ENCODE measurements at regions not wholly inside any gene's neighbourhood (a gene's known extent, or its start where the extent isn't known, plus 50 kb on each side); places are given as distances from the start of the nearest gene placed in this dataset.

DNA sequence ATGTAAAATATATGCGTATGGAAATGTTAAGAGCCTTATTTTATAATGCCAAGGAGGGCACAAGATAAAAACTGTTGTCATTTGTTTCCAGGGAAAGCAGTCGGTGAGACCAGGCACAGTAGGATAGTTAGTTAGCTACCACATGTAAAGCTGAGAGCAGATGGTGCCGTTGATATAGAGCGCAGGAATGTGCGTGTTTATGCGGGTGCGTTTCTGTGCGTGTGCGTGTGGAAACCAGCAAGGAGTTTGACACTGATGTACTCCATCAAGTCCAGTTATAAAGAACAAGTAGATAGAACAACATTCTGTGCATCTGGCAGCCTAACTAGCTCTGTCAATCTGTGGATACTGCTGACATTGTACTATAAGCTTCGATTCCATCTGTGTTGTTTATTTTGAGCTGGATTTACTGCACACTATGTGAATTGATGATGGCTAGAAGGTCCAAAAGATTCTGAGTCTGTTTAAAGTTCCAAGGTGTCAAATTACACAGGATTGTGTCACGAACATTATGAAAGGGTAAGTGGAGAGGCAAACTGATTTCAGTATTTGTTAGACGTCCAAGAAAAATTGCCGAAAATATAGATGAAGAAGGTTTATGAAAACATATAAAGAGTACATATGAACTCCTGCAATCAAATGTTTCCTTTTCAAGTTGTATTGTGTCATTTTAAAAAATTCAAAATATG is 494.9 kb upstream of the MEF2C start:
- BruUV-seq (replicated peaks): no TSS peak
- Histone ChIP-seq H3K27ac (ENCODE audit: low read length) (no peak overlapping the region), H3K4me1 (ENCODE audit: control insufficient read depth, insufficient read depth, low read length) (no peaks in the 10 kb centered on the region), H3K36me3 (ENCODE audit: control insufficient read depth, insufficient read depth, low read length) (no peaks in the 10 kb centered on the region), H3K27me3 (ENCODE audit: control insufficient read depth, insufficient read depth, low read length) (no peaks in the 10 kb centered on the region), H3K4me3 (ENCODE audit: low read depth in 2 of 2, low read length in 2 of 2) (no peak overlapping the region), H3K9me3 (ENCODE audit: control insufficient read depth, insufficient read depth, low read depth, low read length) (no peaks in the 10 kb centered on the region)
- TF ChIP-seq POLR2AphosphoS5 (IDR thresholded peaks at IDR 0.05; ENCODE audit: low read depth, low read length) (no peak), SIN3A (IDR thresholded peaks at IDR 0.05; ENCODE audit: borderline replicate concordance, insufficient read depth, low read depth, low read length) (no peak), TCF7L2 (IDR thresholded peaks at IDR 0.05; ENCODE audit: low read depth, low read length) (no peak)
- TF ChIP-seq, protein P1, sequence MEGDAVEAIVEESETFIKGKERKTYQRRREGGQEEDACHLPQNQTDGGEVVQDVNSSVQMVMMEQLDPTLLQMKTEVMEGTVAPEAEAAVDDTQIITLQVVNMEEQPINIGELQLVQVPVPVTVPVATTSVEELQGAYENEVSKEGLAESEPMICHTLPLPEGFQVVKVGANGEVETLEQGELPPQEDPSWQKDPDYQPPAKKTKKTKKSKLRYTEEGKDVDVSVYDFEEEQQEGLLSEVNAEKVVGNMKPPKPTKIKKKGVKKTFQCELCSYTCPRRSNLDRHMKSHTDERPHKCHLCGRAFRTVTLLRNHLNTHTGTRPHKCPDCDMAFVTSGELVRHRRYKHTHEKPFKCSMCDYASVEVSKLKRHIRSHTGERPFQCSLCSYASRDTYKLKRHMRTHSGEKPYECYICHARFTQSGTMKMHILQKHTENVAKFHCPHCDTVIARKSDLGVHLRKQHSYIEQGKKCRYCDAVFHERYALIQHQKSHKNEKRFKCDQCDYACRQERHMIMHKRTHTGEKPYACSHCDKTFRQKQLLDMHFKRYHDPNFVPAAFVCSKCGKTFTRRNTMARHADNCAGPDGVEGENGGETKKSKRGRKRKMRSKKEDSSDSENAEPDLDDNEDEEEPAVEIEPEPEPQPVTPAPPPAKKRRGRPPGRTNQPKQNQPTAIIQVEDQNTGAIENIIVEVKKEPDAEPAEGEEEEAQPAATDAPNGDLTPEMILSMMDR (IDR thresholded peaks at IDR 0.05): no peak
- TF ChIP-seq, protein P2, sequence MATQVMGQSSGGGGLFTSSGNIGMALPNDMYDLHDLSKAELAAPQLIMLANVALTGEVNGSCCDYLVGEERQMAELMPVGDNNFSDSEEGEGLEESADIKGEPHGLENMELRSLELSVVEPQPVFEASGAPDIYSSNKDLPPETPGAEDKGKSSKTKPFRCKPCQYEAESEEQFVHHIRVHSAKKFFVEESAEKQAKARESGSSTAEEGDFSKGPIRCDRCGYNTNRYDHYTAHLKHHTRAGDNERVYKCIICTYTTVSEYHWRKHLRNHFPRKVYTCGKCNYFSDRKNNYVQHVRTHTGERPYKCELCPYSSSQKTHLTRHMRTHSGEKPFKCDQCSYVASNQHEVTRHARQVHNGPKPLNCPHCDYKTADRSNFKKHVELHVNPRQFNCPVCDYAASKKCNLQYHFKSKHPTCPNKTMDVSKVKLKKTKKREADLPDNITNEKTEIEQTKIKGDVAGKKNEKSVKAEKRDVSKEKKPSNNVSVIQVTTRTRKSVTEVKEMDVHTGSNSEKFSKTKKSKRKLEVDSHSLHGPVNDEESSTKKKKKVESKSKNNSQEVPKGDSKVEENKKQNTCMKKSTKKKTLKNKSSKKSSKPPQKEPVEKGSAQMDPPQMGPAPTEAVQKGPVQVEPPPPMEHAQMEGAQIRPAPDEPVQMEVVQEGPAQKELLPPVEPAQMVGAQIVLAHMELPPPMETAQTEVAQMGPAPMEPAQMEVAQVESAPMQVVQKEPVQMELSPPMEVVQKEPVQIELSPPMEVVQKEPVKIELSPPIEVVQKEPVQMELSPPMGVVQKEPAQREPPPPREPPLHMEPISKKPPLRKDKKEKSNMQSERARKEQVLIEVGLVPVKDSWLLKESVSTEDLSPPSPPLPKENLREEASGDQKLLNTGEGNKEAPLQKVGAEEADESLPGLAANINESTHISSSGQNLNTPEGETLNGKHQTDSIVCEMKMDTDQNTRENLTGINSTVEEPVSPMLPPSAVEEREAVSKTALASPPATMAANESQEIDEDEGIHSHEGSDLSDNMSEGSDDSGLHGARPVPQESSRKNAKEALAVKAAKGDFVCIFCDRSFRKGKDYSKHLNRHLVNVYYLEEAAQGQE (IDR thresholded peaks at IDR 0.05; ENCODE audit: insufficient read depth in 1 of 2, low read depth in 2 of 2, low read length in 1 of 2): no peak
- intact Hi-C loops (cut with micrococcal nuclease; ENCODE audit: unreplicated experiment) (no loop called here), in situ Hi-C loops (cut with HindIII; ENCODE audit: low pct_unique_long_range_greater_than_20kb, low sequenced_read_pairs) (no loop called here)
- no peak for ATAC-seq
- no peak for DNase-seq (ENCODE audit: low read depth, low spot score)
- POLR2A ChIA-PET: no interaction called here
- CTCF ChIA-PET: no interaction called here

DNA sequence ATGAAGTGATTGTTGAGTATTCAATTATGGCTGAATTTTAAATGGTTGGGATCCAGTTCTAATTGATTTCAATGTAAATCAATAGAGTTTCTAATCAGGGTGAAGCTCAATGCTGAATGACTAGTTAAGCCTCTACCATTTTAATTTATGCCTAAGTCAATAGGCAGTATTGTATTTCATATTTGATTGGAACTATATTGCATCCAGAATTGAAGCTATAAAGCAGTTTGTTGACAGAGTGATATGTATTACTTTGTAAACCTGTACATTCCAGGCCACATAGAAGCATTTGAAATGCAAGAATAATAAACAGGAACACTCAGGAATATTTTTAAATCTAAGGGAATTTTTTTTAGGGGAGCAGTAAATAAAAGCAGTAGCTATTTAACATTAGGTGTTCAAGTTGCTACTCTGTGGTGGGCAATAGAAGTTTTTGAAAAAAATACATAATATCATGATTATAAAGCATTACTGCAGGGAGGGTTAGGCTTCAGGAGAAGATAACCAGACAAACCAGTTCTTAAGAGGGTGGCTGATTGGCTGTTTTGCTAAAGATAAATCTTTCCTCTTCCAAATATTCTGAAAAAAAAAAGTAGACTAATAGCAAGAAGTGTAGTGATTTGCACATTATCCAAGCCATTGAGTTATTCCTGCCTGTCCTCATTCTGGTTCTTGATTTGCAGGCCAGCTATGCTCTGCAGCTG is 492.0 kb upstream of the MEF2C start:
- POLR2A ChIA-PET: no interaction called here
- no peak overlapping the region for H3K27ac ChIP-seq (ENCODE audit: low read length)
- intact Hi-C loops (cut with micrococcal nuclease; ENCODE audit: unreplicated experiment): no loop called here
- no peak overlapping the region for H3K4me3 ChIP-seq (ENCODE audit: low read depth in 2 of 2, low read length in 2 of 2)
- no peaks in the 10 kb centered on the region for H3K36me3 ChIP-seq (ENCODE audit: control insufficient read depth, insufficient read depth, low read length)
- CTCF ChIA-PET: no interaction called here
- TF ChIP-seq SIN3A (IDR thresholded peaks at IDR 0.05; ENCODE audit: borderline replicate concordance, insufficient read depth, low read depth, low read length): no peak
- no peak for TF ChIP-seq TCF7L2 (IDR thresholded peaks at IDR 0.05; ENCODE audit: low read depth, low read length)
- no peak for ATAC-seq
- no peak for DNase-seq (ENCODE audit: low read depth, low spot score)
- in situ Hi-C loops (cut with HindIII; ENCODE audit: low pct_unique_long_range_greater_than_20kb, low sequenced_read_pairs): no loop called here
- H3K27me3 ChIP-seq (ENCODE audit: control insufficient read depth, insufficient read depth, low read length): no peaks in the 10 kb centered on the region
- H3K9me3 ChIP-seq (ENCODE audit: control insufficient read depth, insufficient read depth, low read depth, low read length): no peaks in the 10 kb centered on the region
- no TSS peak for BruUV-seq (replicated peaks)
- no peaks in the 10 kb centered on the region; the same call in 1 of the 2 replicates for H3K4me1 ChIP-seq (ENCODE audit: control insufficient read depth, insufficient read depth, low read length)
